ENCODE measurements at regions not wholly inside any gene's neighbourhood (a gene's known extent, or its start where the extent isn't known, plus 50 kb on each side); places are given as distances from the start of the nearest gene placed in this dataset.

DNA sequence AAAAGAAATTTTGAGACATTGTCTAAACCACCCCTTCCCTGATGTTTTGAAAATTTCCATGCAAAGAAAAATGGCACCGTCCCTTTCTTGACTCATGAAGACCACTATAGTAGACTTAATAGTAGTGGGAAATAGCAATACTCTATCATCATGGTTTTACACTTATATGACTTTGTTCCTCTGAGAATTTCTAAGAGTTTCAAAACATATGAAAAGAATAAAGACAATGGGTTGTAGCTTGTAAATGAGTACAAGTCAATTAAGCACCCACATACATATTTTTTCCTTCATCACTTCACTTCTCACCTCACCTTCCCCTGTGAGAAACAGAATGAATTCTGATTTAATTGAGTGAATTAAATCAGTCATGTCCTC, 151.7 kb downstream of the LYPLAL1 start:
- TF ChIP-seq CREB1 (IDR thresholded peaks at IDR 0.05; ENCODE audit: low read depth) = no peak
- no peak for TF ChIP-seq TAF1 (IDR thresholded peaks at IDR 0.05; ENCODE audit: low read depth)
- TF ChIP-seq, protein P1, sequence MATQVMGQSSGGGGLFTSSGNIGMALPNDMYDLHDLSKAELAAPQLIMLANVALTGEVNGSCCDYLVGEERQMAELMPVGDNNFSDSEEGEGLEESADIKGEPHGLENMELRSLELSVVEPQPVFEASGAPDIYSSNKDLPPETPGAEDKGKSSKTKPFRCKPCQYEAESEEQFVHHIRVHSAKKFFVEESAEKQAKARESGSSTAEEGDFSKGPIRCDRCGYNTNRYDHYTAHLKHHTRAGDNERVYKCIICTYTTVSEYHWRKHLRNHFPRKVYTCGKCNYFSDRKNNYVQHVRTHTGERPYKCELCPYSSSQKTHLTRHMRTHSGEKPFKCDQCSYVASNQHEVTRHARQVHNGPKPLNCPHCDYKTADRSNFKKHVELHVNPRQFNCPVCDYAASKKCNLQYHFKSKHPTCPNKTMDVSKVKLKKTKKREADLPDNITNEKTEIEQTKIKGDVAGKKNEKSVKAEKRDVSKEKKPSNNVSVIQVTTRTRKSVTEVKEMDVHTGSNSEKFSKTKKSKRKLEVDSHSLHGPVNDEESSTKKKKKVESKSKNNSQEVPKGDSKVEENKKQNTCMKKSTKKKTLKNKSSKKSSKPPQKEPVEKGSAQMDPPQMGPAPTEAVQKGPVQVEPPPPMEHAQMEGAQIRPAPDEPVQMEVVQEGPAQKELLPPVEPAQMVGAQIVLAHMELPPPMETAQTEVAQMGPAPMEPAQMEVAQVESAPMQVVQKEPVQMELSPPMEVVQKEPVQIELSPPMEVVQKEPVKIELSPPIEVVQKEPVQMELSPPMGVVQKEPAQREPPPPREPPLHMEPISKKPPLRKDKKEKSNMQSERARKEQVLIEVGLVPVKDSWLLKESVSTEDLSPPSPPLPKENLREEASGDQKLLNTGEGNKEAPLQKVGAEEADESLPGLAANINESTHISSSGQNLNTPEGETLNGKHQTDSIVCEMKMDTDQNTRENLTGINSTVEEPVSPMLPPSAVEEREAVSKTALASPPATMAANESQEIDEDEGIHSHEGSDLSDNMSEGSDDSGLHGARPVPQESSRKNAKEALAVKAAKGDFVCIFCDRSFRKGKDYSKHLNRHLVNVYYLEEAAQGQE (IDR thresholded peaks at IDR 0.05; ENCODE audit: low read depth) = no peak
- no peak for TF ChIP-seq RAD21 (IDR thresholded peaks at IDR 0.05; ENCODE audit: low read depth)
- TF ChIP-seq CEBPB (IDR thresholded peaks at IDR 0.05) = no peak
- TF ChIP-seq FOXM1 (IDR thresholded peaks at IDR 0.05; ENCODE audit: borderline replicate concordance, low read depth) = no peak
- no peak for TF ChIP-seq EP300 (IDR thresholded peaks at IDR 0.05; ENCODE audit: borderline replicate concordance)
- TF ChIP-seq, protein P2, sequence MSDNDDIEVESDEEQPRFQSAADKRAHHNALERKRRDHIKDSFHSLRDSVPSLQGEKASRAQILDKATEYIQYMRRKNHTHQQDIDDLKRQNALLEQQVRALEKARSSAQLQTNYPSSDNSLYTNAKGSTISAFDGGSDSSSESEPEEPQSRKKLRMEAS (IDR thresholded peaks at IDR 0.05) = no peak
- TF ChIP-seq YY1 (IDR thresholded peaks at IDR 0.05; ENCODE audit: low read depth) = no peak
- no peak for TF ChIP-seq ZBTB7A (IDR thresholded peaks at IDR 0.05; ENCODE audit: low read depth)
- TF ChIP-seq, protein P3, sequence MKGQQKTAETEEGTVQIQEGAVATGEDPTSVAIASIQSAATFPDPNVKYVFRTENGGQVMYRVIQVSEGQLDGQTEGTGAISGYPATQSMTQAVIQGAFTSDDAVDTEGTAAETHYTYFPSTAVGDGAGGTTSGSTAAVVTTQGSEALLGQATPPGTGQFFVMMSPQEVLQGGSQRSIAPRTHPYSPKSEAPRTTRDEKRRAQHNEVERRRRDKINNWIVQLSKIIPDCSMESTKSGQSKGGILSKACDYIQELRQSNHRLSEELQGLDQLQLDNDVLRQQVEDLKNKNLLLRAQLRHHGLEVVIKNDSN (IDR thresholded peaks at IDR 0.05) = no peak
